ENCODE measurements at regions not wholly inside any gene's neighbourhood (a gene's known extent, or its start where the extent isn't known, plus 50 kb on each side); places are given as distances from the start of the nearest gene placed in this dataset.

GRCh38 chr5:147080391-147080790 lies 154.4 kb upstream of the STK32A start:
- TF ChIP-seq EZH2 (IDR thresholded peaks at IDR 0.05) (no peak), POLR2AphosphoS5 (IDR thresholded peaks at IDR 0.05; ENCODE audit: borderline replicate concordance, low read depth, low read length) (no peak)
